ENCODE measurements at regions not wholly inside any gene's neighbourhood (a gene's known extent, or its start where the extent isn't known, plus 50 kb on each side); places are given as distances from the start of the nearest gene placed in this dataset.

DNA sequence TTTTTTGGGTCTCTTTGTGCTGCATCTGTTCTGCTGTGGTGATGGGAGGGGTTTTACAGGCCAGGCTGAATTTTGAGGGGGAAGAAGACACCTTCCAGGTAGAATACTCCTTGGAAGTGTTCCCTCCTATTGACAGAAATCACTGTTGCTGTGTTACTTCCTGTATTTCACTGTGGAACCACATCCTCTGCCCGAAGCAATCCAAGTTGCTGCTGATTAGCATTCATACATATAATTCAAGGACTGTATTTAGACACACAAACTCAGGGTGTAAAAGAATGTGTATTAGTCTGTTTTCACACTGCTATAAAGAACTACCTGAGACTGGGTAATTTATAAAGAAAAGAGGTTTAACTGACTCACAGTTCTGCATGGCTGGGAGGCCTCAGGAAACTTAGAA is 50.6 kb upstream of the TMEM244 start:
- FAIRE-seq: no peak

Data from islet of Langerhans (tissue), 1 donor.